Mesenchymal stem cell (in vitro differentiated cells and primary cell): ENCODE measurements at regions not wholly inside any gene's neighbourhood (a gene's known extent, or its start where the extent isn't known, plus 50 kb on each side); places are given as distances from the start of the nearest gene placed in this dataset.
"Not testable (repeated sequence)": the region's sequence is repeated elsewhere in the genome, so short reads cannot be mapped to it uniquely, and the experiment has no call there.

Source experiments
- DNase-seq: peaks from one replicate; pipeline ENCODE4 v3.0.0-alpha.2; 2013
- H2AFZ ChIP-seq: one replicate; pipeline ENCODE4 v1.6.1; 2013; ENCODE audit warnings: low read depth, mild to moderate bottlenecking, control low read depth, inconsistent platforms, low read length, moderate library complexity
- H2AK5ac ChIP-seq: 2 replicates; pipeline ENCODE4 v1.6.1; 2013; ENCODE audit warnings: low read length, moderate library complexity, mild to moderate bottlenecking, inconsistent platforms; ENCODE audit not compliant: severe bottlenecking
- H2BK120ac ChIP-seq: one replicate; pipeline ENCODE4 v1.6.1; 2013; ENCODE audit warnings: low read depth, mild to moderate bottlenecking, inconsistent platforms, low read length, moderate library complexity
- H2BK12ac ChIP-seq, 2 experiments: one replicate each; pipeline ENCODE4 v1.6.1; 2013; ENCODE audit warnings: inconsistent platforms in 2 of 2, low read length in 2 of 2, mild to moderate bottlenecking in 2 of 2, moderate library complexity in 2 of 2, control low read depth in 1 of 2
- H2BK15ac ChIP-seq: one replicate; pipeline ENCODE4 v1.6.1; 2013; ENCODE audit warnings: mild to moderate bottlenecking, low read depth, inconsistent platforms; ENCODE audit not compliant: poor library complexity, severe bottlenecking
- H2BK5ac ChIP-seq: 2 replicates; pipeline ENCODE4 v1.6.1; 2013; ENCODE audit warnings: low read depth, mild to moderate bottlenecking, low read length, control low read depth, inconsistent platforms; ENCODE audit not compliant: poor library complexity, severe bottlenecking
- H3K14ac ChIP-seq, 2 experiments: one replicate each; pipeline ENCODE4 v1.6.1; 2013; ENCODE audit warnings: inconsistent platforms in 2 of 2, low read length in 2 of 2, control low read depth in 1 of 2, mild to moderate bottlenecking in 1 of 2, moderate library complexity in 1 of 2
- H3K18ac ChIP-seq, 2 experiments: one replicate each; pipeline ENCODE4 v1.6.1; 2013; ENCODE audit warnings: inconsistent platforms in 2 of 2, low read length in 2 of 2, control low read depth in 1 of 2, low read depth in 1 of 2, mild to moderate bottlenecking in 1 of 2
- H3K23ac ChIP-seq, 2 experiments: one replicate each; pipeline ENCODE4 v1.6.1; 2013; ENCODE audit warnings: inconsistent platforms in 2 of 2, low read length in 2 of 2, mild to moderate bottlenecking in 2 of 2, moderate library complexity in 2 of 2, control low read depth in 1 of 2
- H3K27ac ChIP-seq: 2 replicates; pipeline ENCODE4 v1.5.1; 2013; ENCODE audit warnings: mild to moderate bottlenecking, moderate library complexity, low read length, control low read depth, inconsistent platforms; ENCODE audit not compliant: poor library complexity, severe bottlenecking
- H3K27me3 ChIP-seq, 2 experiments: 2 replicates each; pipeline versions ENCODE4 v1.6.1 to v1.7.0; 2013; ENCODE audit warnings: low read length in 2 of 2, mild to moderate bottlenecking in 2 of 2, moderate library complexity in 2 of 2, control low read depth in 1 of 2, inconsistent platforms in 1 of 2; ENCODE audit not compliant: control insufficient read depth in 1 of 2, insufficient read depth in 1 of 2
- H3K36me3 ChIP-seq, 2 experiments: 2 replicates each; pipeline versions ENCODE4 v1.6.1 to v1.7.0; 2013; ENCODE audit warnings: low read length in 2 of 2, control low read depth in 1 of 2, inconsistent platforms in 1 of 2, low read depth in 1 of 2, mild to moderate bottlenecking in 1 of 2; ENCODE audit not compliant: insufficient read depth in 2 of 2, control insufficient read depth in 1 of 2
- H3K4ac ChIP-seq, 2 experiments: one replicate each; pipeline ENCODE4 v1.6.1; 2013; ENCODE audit warnings: inconsistent platforms in 2 of 2, low read length in 2 of 2, mild to moderate bottlenecking in 2 of 2, moderate library complexity in 2 of 2, control low read depth in 1 of 2, low read depth in 1 of 2
- H3K4me1 ChIP-seq: 2 replicates; pipeline ENCODE4 v1.6.1; 2013; ENCODE audit warnings: low read depth, low read length, control low read depth; ENCODE audit not compliant: control insufficient read depth, insufficient read depth
- H3K4me2 ChIP-seq: 2 replicates; pipeline ENCODE4 v1.6.1; 2013; ENCODE audit warnings: low read length, mild to moderate bottlenecking, inconsistent platforms; ENCODE audit not compliant: poor library complexity, severe bottlenecking
- H3K4me3 ChIP-seq, 2 experiments: 2 replicates each; pipeline versions ENCODE4 v1.5.1 to v1.7.0; 2013; ENCODE audit warnings: low read length in 2 of 2, mild to moderate bottlenecking in 2 of 2, control low read depth in 1 of 2, low read depth in 1 of 2; ENCODE audit not compliant: insufficient read depth in 1 of 2
- H3K79me1 ChIP-seq: replicated peaks from 2 replicates; pipeline ENCODE4 v1.6.1; 2013; ENCODE audit warnings: mild to moderate bottlenecking, control low read depth, low read length, inconsistent platforms; ENCODE audit not compliant: poor library complexity, severe bottlenecking
- H3K9ac ChIP-seq: 2 replicates; pipeline ENCODE4 v1.7.0; 2013; ENCODE audit warnings: mild to moderate bottlenecking, low read length, moderate library complexity
- H3K9me3 ChIP-seq: 2 replicates; pipeline ENCODE4 v1.7.0; 2013; ENCODE audit warnings: mild to moderate bottlenecking, low read length; ENCODE audit not compliant: control insufficient read depth
- H4K8ac ChIP-seq: one replicate; pipeline ENCODE4 v1.6.1; 2013; ENCODE audit warnings: inconsistent platforms, mild to moderate bottlenecking, low read length, moderate library complexity
- H4K91ac ChIP-seq: one replicate; pipeline ENCODE4 v1.6.1; 2013; ENCODE audit warnings: mild to moderate bottlenecking, low read length, inconsistent platforms
- WGBS: methylation state at CpG from one replicate; pipeline ENCODE4 v1.1.7; 2013; ENCODE audit warnings: mixed read lengths; 5-methylcytosine and 5-hydroxymethylcytosine counted together

DNA sequence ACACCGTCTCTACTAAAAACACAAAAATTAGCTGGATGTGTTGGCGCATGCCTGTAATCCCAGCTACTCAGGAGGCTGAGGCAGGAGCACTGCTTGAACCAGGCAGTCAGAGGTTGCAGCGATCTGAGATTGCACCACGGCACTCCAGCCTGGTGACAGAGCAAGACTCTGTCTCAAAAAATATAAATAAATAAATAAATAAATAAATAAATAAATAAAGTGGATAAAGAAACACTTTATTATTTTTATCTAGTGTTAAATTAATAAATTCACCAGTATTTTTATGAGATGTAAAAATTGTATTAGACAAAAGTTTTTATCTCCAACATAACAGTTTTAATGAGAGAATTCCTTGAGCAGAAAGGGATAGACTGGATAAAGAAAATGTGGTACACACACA, 839.3 kb downstream of the DIAPH3 start:
- not testable (repeated sequence) for H2BK120ac ChIP-seq, H2AFZ ChIP-seq, H2BK5ac ChIP-seq, H2BK12ac ChIP-seq, H4K91ac ChIP-seq, H3K79me1 ChIP-seq, H2AK5ac ChIP-seq, H3K4me2 ChIP-seq, H3K4me3 ChIP-seq, H3K27ac ChIP-seq, H3K9ac ChIP-seq, H3K27me3 ChIP-seq, H2BK15ac ChIP-seq, H4K8ac ChIP-seq, H3K18ac ChIP-seq, H3K23ac ChIP-seq, H3K4me1 ChIP-seq, DNase-seq, H3K14ac ChIP-seq, H3K36me3 ChIP-seq, H3K4ac ChIP-seq, H3K9me3 ChIP-seq
- WGBS = 95% methylated on average over 2 of the region's 4 CpGs

GRCh38 chr13:59326717-59327116, 837.0 kb downstream of the DIAPH3 start:
- Histone ChIP-seq H3K4me3 (no peak overlapping the region), H2AK5ac (no peak overlapping the region), H3K79me1 (no peaks in the 10 kb centered on the region), H3K4me2 (no peak overlapping the region), H3K4ac (no peak overlapping the region), H4K8ac (peak overlapping the region; percentile 84), H2BK5ac (no peak overlapping the region), H3K23ac (no peak overlapping the region), H2BK15ac (no peak overlapping the region), H2BK120ac (no peak overlapping the region), H3K14ac (no peak overlapping the region), H3K4me1 (no peaks in the 10 kb centered on the region), H3K27me3 (no peaks in the 10 kb centered on the region), H3K18ac (peak overlapping the region in 1 of 2 experiments; percentile 73), H3K9ac (no peak overlapping the region), H2AFZ (no peak overlapping the region), H3K36me3 (no peaks in the 10 kb centered on the region), H2BK12ac (no peak overlapping the region), H3K9me3 (no peaks in the 10 kb centered on the region), H3K27ac (no peak overlapping the region), H4K91ac (no peak overlapping the region)
- no peak for DNase-seq
- 100% methylated on average over 1 of the region's 1 CpG for WGBS

DNA sequence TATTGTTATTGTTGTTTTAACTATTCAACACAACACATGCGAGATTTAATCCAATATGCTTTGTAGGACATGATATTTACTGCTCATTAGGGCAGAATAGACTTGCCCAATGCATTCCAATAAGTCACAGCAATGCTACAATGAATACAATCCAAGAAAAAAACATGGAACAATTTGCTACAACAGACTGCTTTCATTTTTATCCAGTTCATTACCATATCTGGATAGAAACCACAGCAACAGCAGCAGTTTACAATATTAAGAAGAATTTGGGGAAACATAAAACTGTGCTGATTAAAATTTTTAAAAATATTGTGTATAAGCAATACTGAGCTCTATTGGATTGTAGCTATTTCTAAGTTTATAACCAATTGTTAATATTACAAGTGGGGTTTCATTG, 833.0 kb downstream of the DIAPH3 start:
- Histone ChIP-seq H3K36me3 (no peaks in the 10 kb centered on the region), H3K14ac (no peak overlapping the region), H2AFZ (no peak overlapping the region), H2BK12ac (no peak overlapping the region), H3K4me2 (no peak overlapping the region), H4K91ac (no peak overlapping the region), H2BK5ac (no peak overlapping the region), H3K9me3 (no peaks in the 10 kb centered on the region), H2BK120ac (no peak overlapping the region), H3K27ac (no peak overlapping the region), H3K23ac (no peak overlapping the region), H3K4me3 (no peak overlapping the region), H3K9ac (no peak overlapping the region), H3K27me3 (no peaks in the 10 kb centered on the region), H4K8ac (no peak overlapping the region), H3K79me1 (no peaks in the 10 kb centered on the region), H2BK15ac (no peak overlapping the region), H2AK5ac (no peak overlapping the region), H3K18ac (no peak overlapping the region), H3K4me1 (no peaks in the 10 kb centered on the region), H3K4ac (no peak overlapping the region)
- WGBS = 92% methylated on average over 1 of the region's 1 CpG
- DNase-seq = no peak

GRCh38 chr13:59332966-59333365, 830.8 kb downstream of the DIAPH3 start:
- Histone ChIP-seq H3K27ac (no peak overlapping the region), H4K8ac (no peak overlapping the region), H3K4me1 (no peaks in the 10 kb centered on the region), H2BK5ac (no peak overlapping the region), H3K9ac (no peak overlapping the region), H4K91ac (no peak overlapping the region), H3K23ac (no peak overlapping the region), H3K36me3 (no peaks in the 10 kb centered on the region), H3K14ac (no peak overlapping the region), H2BK15ac (no peak overlapping the region), H2BK120ac (no peak overlapping the region), H3K4me2 (no peak overlapping the region), H3K79me1 (no peaks in the 10 kb centered on the region), H3K18ac (no peak overlapping the region), H2AFZ (no peak overlapping the region), H2AK5ac (no peak overlapping the region), H3K4me3 (no peak overlapping the region), H3K9me3 (no peaks in the 10 kb centered on the region), H2BK12ac (no peak overlapping the region), H3K4ac (no peak overlapping the region), H3K27me3 (no peaks in the 10 kb centered on the region)
- DNase-seq = no peak
- WGBS = 98% methylated on average over 3 of the region's 3 CpGs
